Panc1 (cell line): ENCODE measurements at regions not wholly inside any gene's neighbourhood (a gene's known extent, or its start where the extent isn't known, plus 50 kb on each side); places are given as distances from the start of the nearest gene placed in this dataset.

Experiments used
- POLR2AphosphoS5 ChIP-seq: IDR thresholded peaks from 2 replicates; pipeline ENCODE4 v1.6.1; 2012; ENCODE audit warnings: mild to moderate bottlenecking, low read depth, low read length, moderate library complexity
- REST ChIP-seq, 2 experiments: IDR thresholded peaks; 2 replicates each; pipeline ENCODE4 v1.6.1; 2011 to 2012; ENCODE audit warnings: low read depth in 2 of 2, control low read depth in 1 of 2, low read length in 1 of 2, mild to moderate bottlenecking in 1 of 2, moderate library complexity in 1 of 2; ENCODE audit not compliant: insufficient read depth in 1 of 2
- SIN3A ChIP-seq: IDR thresholded peaks from 2 replicates; pipeline ENCODE4 v1.6.1; 2012; ENCODE audit warnings: low read depth, mild to moderate bottlenecking, low read length, moderate library complexity, borderline replicate concordance; ENCODE audit not compliant: insufficient read depth
- TCF7L2 ChIP-seq: IDR thresholded peaks from 2 replicates; pipeline ENCODE4 v1.6.1; 2011; ENCODE audit warnings: mild to moderate bottlenecking, low read depth, low read length, inconsistent platforms
- TF ChIP-seq, protein P1 (sequence below): fragments of 450-650 bp; IDR thresholded peaks from 2 replicates; pipeline ENCODE4 v1.5.1; 2017; ENCODE audit warnings: mild to moderate bottlenecking

- TF ChIP-seq, protein P1, sequence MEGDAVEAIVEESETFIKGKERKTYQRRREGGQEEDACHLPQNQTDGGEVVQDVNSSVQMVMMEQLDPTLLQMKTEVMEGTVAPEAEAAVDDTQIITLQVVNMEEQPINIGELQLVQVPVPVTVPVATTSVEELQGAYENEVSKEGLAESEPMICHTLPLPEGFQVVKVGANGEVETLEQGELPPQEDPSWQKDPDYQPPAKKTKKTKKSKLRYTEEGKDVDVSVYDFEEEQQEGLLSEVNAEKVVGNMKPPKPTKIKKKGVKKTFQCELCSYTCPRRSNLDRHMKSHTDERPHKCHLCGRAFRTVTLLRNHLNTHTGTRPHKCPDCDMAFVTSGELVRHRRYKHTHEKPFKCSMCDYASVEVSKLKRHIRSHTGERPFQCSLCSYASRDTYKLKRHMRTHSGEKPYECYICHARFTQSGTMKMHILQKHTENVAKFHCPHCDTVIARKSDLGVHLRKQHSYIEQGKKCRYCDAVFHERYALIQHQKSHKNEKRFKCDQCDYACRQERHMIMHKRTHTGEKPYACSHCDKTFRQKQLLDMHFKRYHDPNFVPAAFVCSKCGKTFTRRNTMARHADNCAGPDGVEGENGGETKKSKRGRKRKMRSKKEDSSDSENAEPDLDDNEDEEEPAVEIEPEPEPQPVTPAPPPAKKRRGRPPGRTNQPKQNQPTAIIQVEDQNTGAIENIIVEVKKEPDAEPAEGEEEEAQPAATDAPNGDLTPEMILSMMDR: no peak
- TF ChIP-seq REST (IDR thresholded peaks at IDR 0.05; ENCODE audit: insufficient read depth in 1 of 2, low read depth in 2 of 2, low read length in 1 of 2) (no peak), POLR2AphosphoS5 (no peak), SIN3A (no peak), TCF7L2 (no peak)
Measured at GRCh38 chr7:49400891-49401550, 372.4 kb upstream of the VWC2 start.
